Ovary (tissue), 7 donors: ENCODE measurements at regions not wholly inside any gene's neighbourhood (a gene's known extent, or its start where the extent isn't known, plus 50 kb on each side); places are given as distances from the start of the nearest gene placed in this dataset.

Experiments used
- DNase-seq, 5 donors: peaks; one replicate each; pipeline ENCODE4 v3.0.0-alpha.2; 2019 to 2020
- H3K27ac ChIP-seq, 2 donors: fragments of 200-600 bp; one replicate each; pipeline versions ENCODE4 v1.5.1 to v1.8.0; 2019 to 2022
- H3K27me3 ChIP-seq: fragments of 200-600 bp; one replicate; pipeline ENCODE4 v1.8.0; 2022
- H3K36me3 ChIP-seq: fragments of 200-600 bp; sonication (generic); one replicate; pipeline ENCODE4 v1.5.1; 2019
- H3K4me1 ChIP-seq: one replicate; pipeline ENCODE4 v1.8.1; 2013; ENCODE audit warnings: mild to moderate bottlenecking, moderate library complexity; ENCODE audit not compliant: insufficient read depth
- H3K4me3 ChIP-seq: fragments of 200-600 bp; sonication (generic); one replicate; pipeline ENCODE4 v1.5.1; 2017
- H3K9me3 ChIP-seq, 2 donors: fragments of 200-600 bp in 1 of 2; sonication (generic) in 1 of 2; one replicate each; pipeline versions ENCODE4 v1.5.1 to v1.8.1; 2013 to 2019; ENCODE audit warnings: mild to moderate bottlenecking in 1 of 2, moderate library complexity in 1 of 2
- EP300 ChIP-seq: sonication (generic); formaldehyde crosslinking; IDR thresholded peaks from one replicate; pipeline ENCODE4 v1.6.1; 2017; ENCODE audit warnings: antibody characterized with exemption
- POLR2A ChIP-seq: fragments of 450-650 bp; IDR thresholded peaks from one replicate; pipeline ENCODE4 v1.6.1; 2017; ENCODE audit warnings: antibody characterized with exemption, mild to moderate bottlenecking, moderate library complexity
- WGBS, 3 donors: extraction: QIAGEN DNeasy Blood & Tissue Kit in 1 of 3; methylation state at CpG; one replicate each; pipeline versions ENCODE4 v1.1.5 to v1.1.7; 2013 to 2017; 5-methylcytosine and 5-hydroxymethylcytosine counted together
- intact Hi-C, 4 donors: fragments of 100-400 bp; cut with DNase I; formaldehyde crosslinking; loops; one replicate each; pipeline versions ENCODE4 v1.11.0 to v1.15.1; 2022 to 2023
- TF ChIP-seq, protein P1 (sequence below), 3 donors: fragments of 450-650 bp in 2 of 3; fragments of 200-600 bp in 1 of 3; IDR thresholded peaks; one replicate each; pipeline versions ENCODE4 v1.5.1 to v1.8.0; 2016 to 2022; ENCODE audit warnings: antibody characterized with exemption in 3 of 3, mild to moderate bottlenecking in 1 of 3
- donor health status: DM: no; HTN: no; CAD: no; lungs with moderate emphysema.
- donor health status: DM: no; HTN: no; CAD: no.
- donor health status: Bipolar disorder and iron deficiency.
- donor health status: DM: no; HTN: no; CAD: no.
- donor health status: DM: yes; HTN: yes; CAD: no.

DNA sequence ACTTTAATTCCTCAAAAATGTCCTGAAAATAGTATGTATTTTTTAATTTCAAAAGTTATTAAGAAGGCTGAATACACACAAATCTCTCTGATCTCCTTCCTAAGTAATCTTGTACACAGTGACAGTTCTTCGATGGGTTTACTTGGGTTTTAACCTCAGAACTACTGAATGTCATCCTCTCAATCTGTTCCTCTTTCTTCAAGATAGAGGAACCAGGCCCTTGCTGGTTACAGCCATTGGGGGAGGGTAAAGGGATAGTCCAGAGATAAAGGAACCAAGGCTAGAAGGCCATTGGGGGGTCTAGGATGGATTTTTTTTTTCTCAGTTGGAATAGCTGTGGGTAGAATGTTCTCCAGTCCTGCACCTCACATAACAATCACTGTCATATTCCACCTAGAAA lies 224.9 kb downstream of the SKIDA1 start:
- DNase-seq: no peak
- no peak overlapping the region for H3K4me3 ChIP-seq
- WGBS, 3 donors: 78 to 93% (median 80%) methylated on average over 1 of the region's 1 CpG
- H3K27me3 ChIP-seq: no peaks in the 10 kb centered on the region
- no peaks in the 10 kb centered on the region for H3K4me1 ChIP-seq
- no peaks in the 10 kb centered on the region for H3K36me3 ChIP-seq
- no peak overlapping the region for H3K27ac ChIP-seq
- no peaks in the 10 kb centered on the region for H3K9me3 ChIP-seq
- TF ChIP-seq EP300 (no peak), POLR2A (no peak)
- TF ChIP-seq, protein P1, sequence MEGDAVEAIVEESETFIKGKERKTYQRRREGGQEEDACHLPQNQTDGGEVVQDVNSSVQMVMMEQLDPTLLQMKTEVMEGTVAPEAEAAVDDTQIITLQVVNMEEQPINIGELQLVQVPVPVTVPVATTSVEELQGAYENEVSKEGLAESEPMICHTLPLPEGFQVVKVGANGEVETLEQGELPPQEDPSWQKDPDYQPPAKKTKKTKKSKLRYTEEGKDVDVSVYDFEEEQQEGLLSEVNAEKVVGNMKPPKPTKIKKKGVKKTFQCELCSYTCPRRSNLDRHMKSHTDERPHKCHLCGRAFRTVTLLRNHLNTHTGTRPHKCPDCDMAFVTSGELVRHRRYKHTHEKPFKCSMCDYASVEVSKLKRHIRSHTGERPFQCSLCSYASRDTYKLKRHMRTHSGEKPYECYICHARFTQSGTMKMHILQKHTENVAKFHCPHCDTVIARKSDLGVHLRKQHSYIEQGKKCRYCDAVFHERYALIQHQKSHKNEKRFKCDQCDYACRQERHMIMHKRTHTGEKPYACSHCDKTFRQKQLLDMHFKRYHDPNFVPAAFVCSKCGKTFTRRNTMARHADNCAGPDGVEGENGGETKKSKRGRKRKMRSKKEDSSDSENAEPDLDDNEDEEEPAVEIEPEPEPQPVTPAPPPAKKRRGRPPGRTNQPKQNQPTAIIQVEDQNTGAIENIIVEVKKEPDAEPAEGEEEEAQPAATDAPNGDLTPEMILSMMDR (IDR thresholded peaks at IDR 0.05): no peak
- intact Hi-C loops: no loop called here

DNA sequence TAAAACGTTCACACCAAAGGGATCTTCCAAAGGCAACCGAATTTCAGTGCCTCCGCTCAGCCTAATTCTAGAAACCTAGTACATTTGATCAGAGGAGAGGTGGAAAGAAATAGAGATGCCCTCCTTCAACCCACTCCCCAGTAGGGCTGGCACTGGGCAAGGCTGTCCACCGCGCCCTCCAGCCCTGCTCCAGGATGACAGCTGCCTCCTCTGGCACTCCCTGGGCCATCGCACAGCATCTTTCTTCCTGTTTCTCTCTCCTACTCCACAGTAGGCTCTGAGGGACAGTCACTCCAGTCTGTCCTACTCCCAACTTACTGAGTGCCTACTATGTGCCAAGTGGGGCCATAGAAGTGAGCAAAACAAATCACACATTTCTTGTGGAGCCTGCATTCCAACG lies 226.2 kb downstream of the SKIDA1 start:
- Histone ChIP-seq H3K9me3 (no peaks in the 10 kb centered on the region), H3K36me3 (no peaks in the 10 kb centered on the region), H3K27ac (no peak overlapping the region), H3K4me3 (no peak overlapping the region), H3K27me3 (no peaks in the 10 kb centered on the region), H3K4me1 (no peaks in the 10 kb centered on the region)
- DNase-seq: no peak
- WGBS, 3 donors: 92 to 93% (median 93%) methylated on average over 7 of the region's 7 CpGs
- TF ChIP-seq, protein P1 (IDR thresholded peaks at IDR 0.05): no peak
- TF ChIP-seq POLR2A (no peak), EP300 (no peak)
- intact Hi-C loops: loop anchor here in 1 of 4 donors (10.0 kb wide), 1 partner anchor 85 kb away; no protein-coding TSS in a partner anchor

DNA sequence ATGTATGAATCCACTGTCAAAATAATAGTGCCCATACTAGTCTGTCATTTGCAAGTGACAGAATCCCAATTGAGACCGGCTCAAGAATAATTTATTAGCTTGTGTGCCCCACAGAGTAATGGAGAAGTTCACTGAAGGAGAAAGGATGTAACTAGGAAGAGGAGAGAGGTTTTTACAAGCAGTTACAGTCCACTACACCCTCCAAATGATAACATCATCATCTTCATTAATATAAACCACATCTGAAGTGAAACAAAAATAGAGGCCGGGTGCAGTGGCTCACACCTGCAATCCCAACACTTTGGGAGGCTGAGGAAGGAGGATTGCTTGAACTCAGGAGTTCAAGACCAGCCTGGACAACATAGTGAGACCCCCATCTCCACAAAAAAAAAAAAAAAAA lies 226.8 kb downstream of the SKIDA1 start:
- no peak overlapping the region for H3K27ac ChIP-seq
- no peaks in the 10 kb centered on the region for H3K9me3 ChIP-seq
- no peak for DNase-seq
- no peaks in the 10 kb centered on the region for H3K36me3 ChIP-seq
- WGBS, 3 donors: 88 to 94% (median 90%) methylated on average over 2 of the region's 2 CpGs
- H3K27me3 ChIP-seq: no peaks in the 10 kb centered on the region
- H3K4me1 ChIP-seq: peaks cover under 1% of the 10 kb centered on the region
- TF ChIP-seq POLR2A (no peak), EP300 (no peak)
- TF ChIP-seq, protein P1 (IDR thresholded peaks at IDR 0.05): no peak
- intact Hi-C loops: loop anchor here in 1 of 4 donors (10.0 kb wide), 1 partner anchor 86 kb away; no protein-coding TSS in a partner anchor
- no peak overlapping the region for H3K4me3 ChIP-seq

DNA sequence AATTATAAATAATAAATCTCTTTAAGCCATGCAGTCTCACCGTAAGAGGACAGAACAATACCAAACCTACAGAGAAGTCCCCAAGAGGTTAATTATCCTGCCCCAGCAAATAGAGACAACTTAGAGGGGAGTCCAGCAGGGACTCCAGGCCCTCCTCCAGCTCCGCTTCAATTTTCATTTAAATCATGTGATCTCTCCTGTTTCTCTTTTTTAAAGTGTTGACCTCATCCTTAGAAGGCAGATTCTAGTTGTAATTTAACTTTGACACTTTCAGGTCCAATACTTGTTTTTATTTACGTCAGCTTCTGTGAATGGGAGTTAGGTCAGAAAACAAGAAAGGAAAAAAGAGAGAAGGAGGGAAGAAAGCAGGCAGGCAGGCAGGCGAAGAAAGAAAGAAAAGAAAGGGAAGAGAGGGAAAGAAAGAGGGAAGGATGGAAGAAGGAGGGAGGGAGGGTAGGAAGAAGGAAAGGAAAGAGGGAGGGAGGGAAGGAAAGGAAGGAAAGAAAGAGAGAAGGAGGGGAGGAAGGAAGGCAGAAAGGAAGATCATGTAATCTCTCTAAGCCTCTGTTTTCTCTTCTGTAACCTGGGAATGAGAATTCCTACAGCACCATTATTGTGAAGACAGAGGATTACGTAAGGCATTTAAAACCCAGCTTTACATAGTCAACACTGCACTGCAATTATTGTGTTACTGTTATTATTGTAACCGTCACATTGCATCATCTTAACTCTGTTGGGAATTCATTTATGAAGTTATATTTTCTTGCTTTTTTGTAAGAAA lies 227.7 kb downstream of the SKIDA1 start:
- no peak for TF ChIP-seq EP300
- TF ChIP-seq, protein P1 (IDR thresholded peaks at IDR 0.05): no peak
- no peak for TF ChIP-seq POLR2A
- H3K4me3 ChIP-seq: no peak overlapping the region

More for the DNA sequence above, 227.7 kb downstream of the SKIDA1 start:
- H3K4me1 ChIP-seq: peaks cover 2% of the 10 kb centered on the region
- no peaks in the 10 kb centered on the region for H3K36me3 ChIP-seq
- no peaks in the 10 kb centered on the region for H3K9me3 ChIP-seq
- intact Hi-C loops: loop anchor here in 1 of 4 donors (10.0 kb wide), 1 partner anchor 87 kb away; no protein-coding TSS in a partner anchor
- DNase-seq: no peak
- H3K27me3 ChIP-seq: no peaks in the 10 kb centered on the region
- WGBS, 3 donors: 78 to 80% (median 78%) methylated on average over 6 of the region's 6 CpGs
- H3K27ac ChIP-seq: no peak overlapping the region
